HG02840 (cell line): ENCODE measurements at regions not wholly inside any gene's neighbourhood (a gene's known extent, or its start where the extent isn't known, plus 50 kb on each side); places are given as distances from the start of the nearest gene placed in this dataset.

Source experiments
- ATAC-seq: cut with Tn5 transposase; IDR thresholded peaks from one replicate; pipeline ENCODE4 v1.9.1; 2021; ENCODE audit warnings: mild to moderate bottlenecking, moderate library complexity, moderate number of reproducible peaks; ENCODE audit not compliant: unreplicated experiment, low FRiP score

DNA sequence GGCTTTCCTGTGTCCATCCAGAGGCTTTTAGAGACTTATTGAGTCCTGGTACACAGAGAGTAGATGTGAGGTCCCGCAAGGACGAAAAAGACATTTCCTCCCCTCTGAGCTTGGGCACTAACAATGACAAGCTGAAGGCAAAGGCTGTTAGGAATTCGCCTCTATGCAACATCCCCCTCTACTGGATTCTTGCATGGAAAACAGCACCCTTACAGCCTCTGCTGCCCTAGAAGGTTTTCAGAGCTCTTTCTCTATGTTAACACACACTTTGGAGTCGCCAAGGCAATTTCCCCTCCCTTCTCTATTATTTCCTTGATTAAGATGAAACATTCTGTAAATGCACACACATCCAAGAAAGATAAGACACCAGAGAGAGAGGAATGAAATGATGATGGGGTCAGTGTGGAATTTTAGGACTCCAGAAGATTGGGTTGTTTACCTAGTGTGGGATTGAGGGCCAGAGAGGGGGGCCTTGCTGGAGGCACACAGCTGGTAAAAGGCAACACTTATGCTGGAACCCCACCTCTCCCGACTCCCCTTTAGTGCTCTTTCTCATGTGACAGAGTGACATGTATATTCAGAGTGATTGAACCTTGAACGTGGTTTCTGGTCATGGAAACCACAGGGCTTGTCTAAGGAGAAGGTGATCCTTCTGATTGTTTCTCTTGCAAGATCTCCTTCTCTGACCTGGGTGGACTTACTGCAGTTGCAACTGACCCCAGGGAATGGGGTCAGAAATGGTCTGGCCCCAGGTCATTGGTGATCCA, 300.7 kb downstream of the CLIC5 start:
- no peak for ATAC-seq

- ATAC-seq, result no peak
Measured at GRCh38 chr6:45714006-45714730, 301.5 kb downstream of the CLIC5 start.
